ENCODE measurements at regions not wholly inside any gene's neighbourhood (a gene's known extent, or its start where the extent isn't known, plus 50 kb on each side); places are given as distances from the start of the nearest gene placed in this dataset.

DNA sequence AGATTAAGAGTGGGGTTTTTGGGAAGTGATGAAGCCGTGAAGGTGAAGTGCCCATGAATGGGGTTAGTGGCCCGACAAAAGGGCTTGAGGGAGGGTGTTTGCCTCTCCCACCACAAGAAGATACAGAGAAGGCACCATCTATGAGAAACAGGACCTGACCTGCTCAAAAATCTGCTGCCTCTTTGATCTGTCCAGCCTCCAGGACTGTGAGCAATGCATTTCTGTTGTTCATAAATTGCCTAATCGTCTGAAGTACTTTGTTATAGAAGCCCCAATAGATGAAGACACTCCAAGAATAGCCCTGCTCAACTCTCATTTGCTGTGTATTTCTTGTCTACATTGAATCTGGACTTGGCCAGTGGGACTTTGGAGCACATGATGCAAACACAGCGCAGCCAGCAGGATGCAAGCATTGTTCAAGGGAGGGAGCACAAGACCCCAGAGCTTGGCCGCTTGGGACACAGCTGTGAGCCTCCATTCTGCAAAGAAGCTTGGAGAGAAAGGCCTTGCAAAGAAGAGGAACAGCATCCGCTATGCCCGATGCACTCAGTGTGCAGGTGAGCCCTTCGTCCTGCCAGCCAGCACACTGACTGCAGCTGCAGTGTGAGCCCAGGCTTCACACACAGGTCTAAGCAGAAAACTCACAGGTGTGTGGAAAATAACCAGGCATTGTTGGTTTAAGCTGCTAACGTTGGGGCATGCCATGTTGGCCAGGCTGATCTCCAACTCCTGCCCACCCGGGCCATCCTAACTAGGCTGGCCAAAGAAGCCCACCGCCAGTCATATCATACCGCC lies 73.2 kb upstream of the KLF6 start:
- TF ChIP-seq GATA3 (IDR thresholded peaks at IDR 0.05; ENCODE audit: low read depth, low read length) = no peak
- TF ChIP-seq GATA2 (IDR thresholded peaks at IDR 0.05; ENCODE audit: low read depth, low read length) = no peak

Measured in SH-SY5Y (cell line).